Psoas muscle (tissue), 7 donors: ENCODE measurements at regions not wholly inside any gene's neighbourhood (a gene's known extent, or its start where the extent isn't known, plus 50 kb on each side); places are given as distances from the start of the nearest gene placed in this dataset.

Source experiments
- ATAC-seq, 4 donors: fragments of 200-7000 bp; cut with Tn5 transposase; one replicate each; pipeline ENCODE4 v1.9.1; 2020; ENCODE audit warnings: moderate library complexity in 3 of 4, mild to moderate bottlenecking in 2 of 4
- DNase-seq, 2 donors: peaks; one replicate each; pipeline ENCODE4 v3.0.0-alpha.2; 2020
- H3K27ac ChIP-seq: fragments of 200-600 bp; one replicate; pipeline ENCODE4 v1.8.0; 2022
- H3K27me3 ChIP-seq, 3 donors: fragments of 200-600 bp in 1 of 3; one replicate each; pipeline versions ENCODE4 v1.6.1 to v1.8.0; 2013 to 2022; ENCODE audit warnings: low read length in 2 of 3, mild to moderate bottlenecking in 2 of 3, moderate library complexity in 1 of 3; ENCODE audit not compliant: insufficient read depth in 3 of 3
- H3K36me3 ChIP-seq, 2 donors: fragments of 200-600 bp in 1 of 2; one replicate each; pipeline versions ENCODE4 v1.6.1 to v1.8.0; 2013 to 2022; ENCODE audit warnings: low read depth in 1 of 2, mild to moderate bottlenecking in 1 of 2, moderate library complexity in 1 of 2; ENCODE audit not compliant: insufficient read depth in 1 of 2
- H3K4me1 ChIP-seq: fragments of 200-600 bp; one replicate; pipeline ENCODE4 v1.8.0; 2022
- H3K4me3 ChIP-seq: fragments of 200-600 bp; one replicate; pipeline ENCODE4 v1.8.0; 2022; ENCODE audit warnings: mild to moderate bottlenecking
- H3K9me3 ChIP-seq: fragments of 200-600 bp; one replicate; pipeline ENCODE4 v1.8.0; 2022
- WGBS, 3 donors: extraction: QIAGEN DNeasy Blood & Tissue Kit; methylation state at CpG; one replicate each; pipeline versions ENCODE4 v1.1.6 to v1.1.7; 2013; 5-methylcytosine and 5-hydroxymethylcytosine counted together
- intact Hi-C, 2 donors: fragments of 100-400 bp; cut with DNase I; formaldehyde crosslinking; loops; one replicate each; pipeline versions ENCODE4 v1.11.0 to v1.14.2; 2022
- TF ChIP-seq, protein P1 (sequence below): fragments of 200-600 bp; IDR thresholded peaks from one replicate; pipeline ENCODE4 v1.8.0; 2022; ENCODE audit warnings: antibody characterized with exemption
- donor health status: healthy with polysubstance abuse.
- donor health status: DM: no; HTN: no; CAD: no; lungs with moderate emphysema.
- donor health status: Bipolar disorder and iron deficiency.
- donor health status: healthy.
- donor health status: DM: yes; HTN: yes; CAD: no.
- donor health status: DM: no; HTN: no; CAD: no.
- donor health status: DM: yes; HTN: yes; CAD: no.

DNA sequence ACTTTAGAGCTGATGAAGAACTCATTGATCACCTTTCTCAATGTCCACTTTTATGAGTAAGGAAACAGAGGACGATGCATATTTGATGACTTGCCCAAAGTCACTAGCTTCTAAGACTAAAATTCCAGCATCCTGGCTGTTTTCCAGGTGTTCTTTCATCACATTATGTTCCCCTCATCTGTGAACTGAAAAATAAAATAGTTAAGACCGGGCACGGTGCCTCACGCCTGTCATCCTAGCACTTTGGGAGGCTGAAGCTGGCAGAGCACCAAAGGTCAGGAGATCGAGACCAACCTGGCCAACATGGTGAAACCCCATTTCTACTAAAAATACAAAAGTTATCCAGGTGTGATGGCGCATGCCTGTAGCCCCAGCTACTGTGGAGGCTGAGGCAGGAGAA lies 297.5 kb downstream of the DUSP10 start:
- H3K4me1 ChIP-seq: peaks cover 11% of the 10 kb centered on the region
- H3K4me3 ChIP-seq: no peak overlapping the region
- WGBS, 3 donors: 53 to 73% (median 59%) methylated on average over 6 of the region's 6 CpGs
- intact Hi-C loops: no loop called here
- no peaks in the 10 kb centered on the region for H3K36me3 ChIP-seq
- DNase-seq (no peak), ATAC-seq (no peak)
- H3K27me3 ChIP-seq: no peaks in the 10 kb centered on the region
- H3K27ac ChIP-seq: no peak overlapping the region
- TF ChIP-seq, protein P1, sequence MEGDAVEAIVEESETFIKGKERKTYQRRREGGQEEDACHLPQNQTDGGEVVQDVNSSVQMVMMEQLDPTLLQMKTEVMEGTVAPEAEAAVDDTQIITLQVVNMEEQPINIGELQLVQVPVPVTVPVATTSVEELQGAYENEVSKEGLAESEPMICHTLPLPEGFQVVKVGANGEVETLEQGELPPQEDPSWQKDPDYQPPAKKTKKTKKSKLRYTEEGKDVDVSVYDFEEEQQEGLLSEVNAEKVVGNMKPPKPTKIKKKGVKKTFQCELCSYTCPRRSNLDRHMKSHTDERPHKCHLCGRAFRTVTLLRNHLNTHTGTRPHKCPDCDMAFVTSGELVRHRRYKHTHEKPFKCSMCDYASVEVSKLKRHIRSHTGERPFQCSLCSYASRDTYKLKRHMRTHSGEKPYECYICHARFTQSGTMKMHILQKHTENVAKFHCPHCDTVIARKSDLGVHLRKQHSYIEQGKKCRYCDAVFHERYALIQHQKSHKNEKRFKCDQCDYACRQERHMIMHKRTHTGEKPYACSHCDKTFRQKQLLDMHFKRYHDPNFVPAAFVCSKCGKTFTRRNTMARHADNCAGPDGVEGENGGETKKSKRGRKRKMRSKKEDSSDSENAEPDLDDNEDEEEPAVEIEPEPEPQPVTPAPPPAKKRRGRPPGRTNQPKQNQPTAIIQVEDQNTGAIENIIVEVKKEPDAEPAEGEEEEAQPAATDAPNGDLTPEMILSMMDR: no peak
- no peaks in the 10 kb centered on the region for H3K9me3 ChIP-seq

DNA sequence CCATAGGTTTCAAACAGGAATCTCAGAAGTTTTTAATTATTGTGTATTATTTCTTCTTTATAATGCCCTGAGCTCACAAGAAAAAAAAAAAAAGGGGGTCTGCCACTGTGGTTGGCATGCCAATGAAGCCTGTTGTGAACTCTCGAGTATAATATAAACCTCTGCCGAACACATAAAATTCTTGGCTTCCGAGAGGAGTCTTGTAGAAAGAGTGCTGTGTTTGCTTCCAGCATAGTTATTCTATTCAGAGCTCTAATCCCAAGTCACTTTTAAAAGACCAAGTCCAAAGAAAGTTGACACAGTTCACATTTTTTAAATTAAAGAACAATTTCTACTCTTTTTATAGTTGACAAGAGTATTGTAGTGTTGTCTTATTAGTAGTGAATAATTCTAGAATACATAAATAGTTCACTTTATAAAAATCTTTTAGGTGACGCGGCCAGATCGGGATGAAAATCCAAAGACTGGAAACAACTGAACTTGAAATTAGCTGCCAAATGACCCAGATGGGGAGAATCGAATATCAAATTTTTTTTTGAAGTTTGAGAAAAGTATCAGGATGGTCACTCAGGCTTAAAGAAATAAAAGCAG lies 293.2 kb downstream of the DUSP10 start:
- ATAC-seq (no peak), DNase-seq (no peak)
- Histone ChIP-seq H3K27ac (no peak overlapping the region), H3K4me3 (no peak overlapping the region), H3K4me1 (no peaks in the 10 kb centered on the region), H3K9me3 (no peaks in the 10 kb centered on the region), H3K27me3 (no peaks in the 10 kb centered on the region), H3K36me3 (no peaks in the 10 kb centered on the region)
- 32 to 49% (median 33%) methylated on average over 7 of the region's 7 CpGs for WGBS, 3 donors
- TF ChIP-seq, protein P1: no peak
- intact Hi-C loops: no loop called here

DNA sequence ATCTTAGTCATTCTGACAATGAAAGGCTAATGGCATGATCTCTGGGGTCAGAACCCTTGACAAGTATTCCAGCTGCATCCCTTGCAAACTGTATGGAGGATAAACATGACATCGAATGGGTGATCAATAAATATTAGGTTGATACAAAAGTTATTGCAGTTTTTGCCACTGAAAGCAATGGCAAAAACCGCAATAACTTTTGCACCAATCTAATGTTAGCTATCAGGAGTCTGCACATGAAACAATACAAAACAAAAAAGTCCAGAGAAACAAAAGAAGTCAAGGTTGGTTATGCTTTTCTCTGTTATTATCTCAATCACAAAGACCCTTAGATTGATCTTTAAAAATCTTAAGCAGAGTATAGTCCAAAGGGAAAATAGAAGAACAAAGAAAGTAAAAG lies 292.7 kb downstream of the DUSP10 start:
- H3K27ac ChIP-seq: no peak overlapping the region
- no peak overlapping the region for H3K4me3 ChIP-seq
- H3K9me3 ChIP-seq: no peaks in the 10 kb centered on the region
- H3K4me1 ChIP-seq: no peaks in the 10 kb centered on the region
- TF ChIP-seq, protein P1: no peak
- H3K36me3 ChIP-seq: no peaks in the 10 kb centered on the region
- intact Hi-C loops: no loop called here
- WGBS, 3 donors: 85 to 86% (median 85%) methylated on average over 2 of the region's 2 CpGs
- no peak for ATAC-seq
- no peak for DNase-seq
- no peaks in the 10 kb centered on the region for H3K27me3 ChIP-seq

DNA sequence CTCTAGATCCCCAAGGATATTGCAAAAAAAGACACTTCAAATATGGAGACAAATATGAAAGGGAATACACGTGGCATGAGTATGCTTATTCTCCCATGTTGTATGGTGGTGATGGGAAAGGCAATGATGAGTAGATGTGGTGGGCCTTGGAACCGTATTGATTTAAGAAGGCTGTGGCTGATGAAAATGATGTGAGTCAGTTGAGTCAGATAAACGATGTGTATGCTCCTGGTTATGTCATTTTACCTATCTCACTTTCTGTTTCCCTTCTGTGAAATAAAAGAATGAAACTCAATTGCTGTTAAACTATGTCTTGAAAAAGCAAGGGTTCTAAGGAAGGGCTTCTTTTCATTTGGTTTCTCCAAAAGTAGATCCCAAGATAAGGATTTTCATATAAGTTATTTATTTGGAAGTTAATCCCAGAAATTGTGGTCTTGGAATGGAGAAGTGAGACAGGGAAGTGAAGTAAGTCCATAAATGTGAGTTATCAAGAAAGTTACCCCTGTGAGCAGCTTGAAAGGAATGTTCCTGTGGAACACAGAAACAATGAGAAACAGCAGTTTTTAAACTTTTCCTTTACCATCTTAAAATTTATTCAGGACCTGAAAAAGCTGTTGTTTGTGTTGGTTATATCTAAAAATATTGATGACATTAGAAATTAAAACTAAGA lies 292.0 kb downstream of the DUSP10 start:
- Histone ChIP-seq H3K36me3 (no peaks in the 10 kb centered on the region), H3K4me3 (no peak overlapping the region), H3K9me3 (no peaks in the 10 kb centered on the region), H3K27me3 (no peaks in the 10 kb centered on the region), H3K27ac (no peak overlapping the region), H3K4me1 (no peaks in the 10 kb centered on the region)
- intact Hi-C loops: no loop called here
- TF ChIP-seq, protein P1: no peak
- DNase-seq (no peak), ATAC-seq (no peak)
- 82 to 90% (median 89%) methylated on average over 3 of the region's 3 CpGs for WGBS, 3 donors

DNA sequence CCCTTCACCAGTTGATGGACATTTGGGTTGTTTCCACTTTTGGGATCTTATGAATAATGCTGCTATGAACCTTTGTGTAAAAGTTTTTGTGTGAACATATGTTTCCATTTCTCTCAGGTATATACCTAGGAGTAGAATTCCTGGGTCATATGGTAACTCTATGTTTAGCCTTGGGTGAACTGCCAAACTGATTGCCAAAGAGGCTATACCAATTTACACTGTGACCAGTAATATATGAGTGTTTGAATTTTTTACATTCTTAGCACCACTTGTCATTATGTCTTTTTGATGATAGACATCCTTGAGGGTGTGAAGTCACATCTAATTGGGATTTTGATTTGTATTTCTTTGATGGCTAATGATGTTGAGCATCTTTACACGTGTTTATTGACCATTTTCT lies 290.1 kb downstream of the DUSP10 start:
- H3K9me3 ChIP-seq: no peaks in the 10 kb centered on the region
- H3K4me1 ChIP-seq: no peaks in the 10 kb centered on the region
- DNase-seq (no peak), ATAC-seq (peak in 3 of 4 donors; percentile 42 to 61 (median 48))
- no peaks in the 10 kb centered on the region for H3K36me3 ChIP-seq
- no peak overlapping the region for H3K27ac ChIP-seq
- WGBS, 3 donors: 63 to 86% (median 67%) methylated on average over 1 of the region's 1 CpG
- H3K4me3 ChIP-seq: no peak overlapping the region
- intact Hi-C loops: no loop called here
- no peaks in the 10 kb centered on the region for H3K27me3 ChIP-seq
- TF ChIP-seq, protein P1: no peak
